Thoracic aorta (tissue), 2 donors: ENCODE measurements at regions not wholly inside any gene's neighbourhood (a gene's known extent, or its start where the extent isn't known, plus 50 kb on each side); places are given as distances from the start of the nearest gene placed in this dataset.

Source experiments
- ATAC-seq: fragments of 150-250 bp; one replicate; pipeline ENCODE4 v1.8.0; 2017; ENCODE audit warnings: low read depth; ENCODE audit not compliant: insufficient number of reproducible peaks, low FRiP score
- DNase-seq: peaks from one replicate; pipeline ENCODE4 v3.0.0-alpha.2; 2020; ENCODE audit warnings: low spot score
- H3K27ac ChIP-seq, 2 donors: fragments of 200-600 bp; sonication (generic); 1 replicate in 1 of 2; 2 replicates in 1 of 2; pipeline ENCODE4 v1.5.1; 2016; ENCODE audit warnings: mild to moderate bottlenecking in 2 of 2, moderate library complexity in 2 of 2
- H3K27me3 ChIP-seq: fragments of 200-600 bp; sonication (generic); replicated peaks from 2 replicates; pipeline ENCODE4 v1.6.0; 2016; ENCODE audit warnings: mild to moderate bottlenecking; ENCODE audit not compliant: insufficient read depth
- H3K36me3 ChIP-seq: fragments of 200-600 bp; sonication (generic); one replicate; pipeline ENCODE4 v1.5.1; 2016
- H3K4me1 ChIP-seq, 2 donors: fragments of 200-600 bp; sonication (generic); 1 replicate in 1 of 2; 2 replicates in 1 of 2; pipeline versions ENCODE4 v1.5.1 to v1.6.0; 2016; ENCODE audit warnings: low read depth in 2 of 2, mild to moderate bottlenecking in 1 of 2; ENCODE audit not compliant: control insufficient read depth in 1 of 2
- H3K4me3 ChIP-seq: fragments of 200-600 bp; sonication (generic); 2 replicates; pipeline ENCODE4 v1.5.1; 2016; ENCODE audit warnings: mild to moderate bottlenecking
- H3K9me3 ChIP-seq: fragments of 200-600 bp; sonication (generic); 2 replicates; pipeline ENCODE4 v1.5.1; 2016
- TF ChIP-seq, protein P1 (sequence below): fragments of 200-600 bp; sonication (generic); IDR thresholded peaks from one replicate; pipeline ENCODE4 v1.5.1; 2019; ENCODE audit warnings: antibody characterized with exemption

DNA sequence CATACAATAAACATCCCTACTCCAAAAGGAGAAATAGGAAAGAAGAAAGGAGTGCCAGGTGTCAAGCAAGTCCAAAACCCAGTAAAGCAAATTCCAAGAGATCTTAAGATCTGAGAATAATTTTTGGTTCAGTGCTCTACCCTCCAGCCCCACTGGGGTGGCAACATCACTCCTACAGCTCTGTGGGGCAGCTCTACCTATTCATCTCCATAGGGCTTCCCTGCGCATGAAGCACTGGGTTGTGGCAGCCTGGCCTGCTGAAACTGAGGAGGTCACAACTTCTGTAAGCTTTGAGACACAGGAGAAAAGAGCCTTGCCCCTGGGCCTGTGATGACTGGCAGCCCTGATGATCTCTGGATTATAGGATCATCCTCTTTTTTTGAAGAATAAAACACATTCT is 378.2 kb upstream of the SOX14 start:
- TF ChIP-seq, protein P1, sequence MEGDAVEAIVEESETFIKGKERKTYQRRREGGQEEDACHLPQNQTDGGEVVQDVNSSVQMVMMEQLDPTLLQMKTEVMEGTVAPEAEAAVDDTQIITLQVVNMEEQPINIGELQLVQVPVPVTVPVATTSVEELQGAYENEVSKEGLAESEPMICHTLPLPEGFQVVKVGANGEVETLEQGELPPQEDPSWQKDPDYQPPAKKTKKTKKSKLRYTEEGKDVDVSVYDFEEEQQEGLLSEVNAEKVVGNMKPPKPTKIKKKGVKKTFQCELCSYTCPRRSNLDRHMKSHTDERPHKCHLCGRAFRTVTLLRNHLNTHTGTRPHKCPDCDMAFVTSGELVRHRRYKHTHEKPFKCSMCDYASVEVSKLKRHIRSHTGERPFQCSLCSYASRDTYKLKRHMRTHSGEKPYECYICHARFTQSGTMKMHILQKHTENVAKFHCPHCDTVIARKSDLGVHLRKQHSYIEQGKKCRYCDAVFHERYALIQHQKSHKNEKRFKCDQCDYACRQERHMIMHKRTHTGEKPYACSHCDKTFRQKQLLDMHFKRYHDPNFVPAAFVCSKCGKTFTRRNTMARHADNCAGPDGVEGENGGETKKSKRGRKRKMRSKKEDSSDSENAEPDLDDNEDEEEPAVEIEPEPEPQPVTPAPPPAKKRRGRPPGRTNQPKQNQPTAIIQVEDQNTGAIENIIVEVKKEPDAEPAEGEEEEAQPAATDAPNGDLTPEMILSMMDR = no peak
- H3K9me3 ChIP-seq = no peaks in the 10 kb centered on the region
- H3K4me3 ChIP-seq = no peak overlapping the region
- no peaks in the 10 kb centered on the region for H3K36me3 ChIP-seq
- H3K27me3 ChIP-seq = no peaks in the 10 kb centered on the region
- no peak overlapping the region for H3K27ac ChIP-seq
- no peaks in the 10 kb centered on the region for H3K4me1 ChIP-seq
- no peak for DNase-seq
- no peak for ATAC-seq

DNA sequence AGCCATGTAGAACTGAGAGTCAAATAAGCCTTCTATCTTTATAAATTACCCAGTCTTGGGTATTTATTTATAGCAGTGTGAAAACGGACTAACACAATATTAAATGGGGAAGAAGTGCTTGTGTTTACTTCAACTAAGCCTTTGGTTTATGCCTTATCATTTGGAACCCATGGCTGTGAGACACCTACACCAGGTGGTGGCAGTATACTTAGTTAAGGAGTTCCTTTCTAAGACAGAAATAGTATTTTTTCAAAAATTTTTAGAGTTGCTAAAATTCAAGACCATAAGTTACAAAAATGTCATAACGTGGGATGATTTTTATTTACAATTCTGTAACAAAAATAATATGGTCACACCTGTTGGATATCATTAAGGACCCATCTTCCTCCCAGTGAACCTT is 354.5 kb upstream of the SOX14 start:
- no peaks in the 10 kb centered on the region for H3K4me1 ChIP-seq
- no peaks in the 10 kb centered on the region for H3K36me3 ChIP-seq
- H3K27ac ChIP-seq = no peak overlapping the region
- DNase-seq = no peak
- TF ChIP-seq, protein P1 = no peak
- no peaks in the 10 kb centered on the region for H3K9me3 ChIP-seq
- no peak overlapping the region for H3K4me3 ChIP-seq
- no peak for ATAC-seq
- H3K27me3 ChIP-seq = no peaks in the 10 kb centered on the region

- no peak for ATAC-seq
- Histone ChIP-seq H3K4me1 (no peaks in the 10 kb centered on the region), H3K9me3 (no peaks in the 10 kb centered on the region), H3K27me3 (no peaks in the 10 kb centered on the region), H3K4me3 (no peak overlapping the region), H3K27ac (no peak overlapping the region), H3K36me3 (no peaks in the 10 kb centered on the region)
- TF ChIP-seq, protein P1 = no peak
- no peak for DNase-seq
Observed at GRCh38 chr3:137410028-137410427, 354.1 kb upstream of the SOX14 start.

- Histone ChIP-seq H3K27ac (no peak overlapping the region), H3K9me3 (no peaks in the 10 kb centered on the region), H3K27me3 (no peaks in the 10 kb centered on the region), H3K4me1 (no peaks in the 10 kb centered on the region), H3K4me3 (no peak overlapping the region), H3K36me3 (no peaks in the 10 kb centered on the region)
- DNase-seq = no peak
- TF ChIP-seq, protein P1 = no peak
- ATAC-seq = no peak
Observed at GRCh38 chr3:137420198-137420995, 343.7 kb upstream of the SOX14 start.

DNA sequence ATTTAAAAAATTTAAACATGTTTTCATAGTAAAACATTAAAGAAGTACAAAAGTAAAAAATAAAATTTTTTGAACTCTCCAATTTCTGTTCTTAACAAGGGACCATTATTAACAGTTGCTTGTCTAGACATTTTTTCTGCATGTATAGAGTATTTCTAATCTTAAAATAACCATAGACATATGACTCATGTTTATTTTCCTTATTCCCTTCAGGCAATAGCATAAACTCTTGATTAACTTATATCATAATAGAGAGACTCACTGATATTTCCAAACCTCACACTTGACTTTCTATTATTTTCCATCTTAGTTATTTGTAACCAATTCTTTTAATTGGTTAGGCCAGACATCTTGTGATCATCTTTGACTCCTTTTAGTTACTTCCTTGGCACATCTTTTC is 325.6 kb upstream of the SOX14 start:
- H3K9me3 ChIP-seq = no peaks in the 10 kb centered on the region
- no peak overlapping the region for H3K27ac ChIP-seq
- H3K4me3 ChIP-seq = no peak overlapping the region
- ATAC-seq (no peak), DNase-seq (no peak)
- H3K4me1 ChIP-seq = no peaks in the 10 kb centered on the region
- TF ChIP-seq, protein P1 = no peak
- no peaks in the 10 kb centered on the region for H3K27me3 ChIP-seq
- no peaks in the 10 kb centered on the region for H3K36me3 ChIP-seq
